ENCODE measurements at regions not wholly inside any gene's neighbourhood (a gene's known extent, or its start where the extent isn't known, plus 50 kb on each side); places are given as distances from the start of the nearest gene placed in this dataset.
"Not testable (repeated sequence)": the region's sequence is repeated elsewhere in the genome, so short reads cannot be mapped to it uniquely, and the experiment has no call there.

GRCh38 chrX:26597981-26598380 lies 382.0 kb downstream of the MAGEB5 start:
- DNase-seq (ENCODE audit: low spot score): no peak

- DNase-seq (ENCODE audit: low spot score): no peak
Measured at GRCh38 chrX:26590849-26591248, 374.9 kb downstream of the MAGEB5 start.

- DNase-seq (ENCODE audit: low spot score): no peak
Measured at GRCh38 chrX:26586570-26586969, 370.6 kb downstream of the MAGEB5 start.

GRCh38 chrX:26581091-26581490 lies 365.1 kb downstream of the MAGEB5 start:
- DNase-seq (ENCODE audit: low spot score): no peak

GRCh38 chrX:26580021-26580420 lies 364.1 kb downstream of the MAGEB5 start:
- DNase-seq (ENCODE audit: low spot score): no peak

- no peak for DNase-seq (ENCODE audit: low spot score)
Measured at GRCh38 chrX:26574234-26574633, 358.3 kb downstream of the MAGEB5 start.

- DNase-seq (ENCODE audit: low spot score): no peak
Measured at GRCh38 chrX:26562156-26562555, 346.2 kb downstream of the MAGEB5 start.

- DNase-seq (ENCODE audit: low spot score): no peak
Measured at GRCh38 chrX:26559855-26560254, 343.9 kb downstream of the MAGEB5 start.

GRCh38 chrX:26558719-26559386 lies 342.9 kb downstream of the MAGEB5 start:
- no peak for DNase-seq (ENCODE audit: low spot score)

- no peak for DNase-seq (ENCODE audit: low spot score)
Measured at GRCh38 chrX:26557691-26558321, 341.8 kb downstream of the MAGEB5 start.

GRCh38 chrX:26525768-26526167 lies 309.8 kb downstream of the MAGEB5 start:
- not testable (repeated sequence) for DNase-seq (ENCODE audit: low spot score)

- no peak for DNase-seq (ENCODE audit: low spot score)
Measured at GRCh38 chrX:26522501-26522900, 306.5 kb downstream of the MAGEB5 start.

GRCh38 chrX:26511589-26512363 lies 295.8 kb downstream of the MAGEB5 start:
- DNase-seq (ENCODE audit: low spot score): no peak

- DNase-seq (ENCODE audit: low spot score): no peak
Measured at GRCh38 chrX:26470941-26471340, 255.0 kb downstream of the MAGEB5 start.

- no peak for DNase-seq (ENCODE audit: low spot score)
Measured at GRCh38 chrX:26466387-26466786, 250.4 kb downstream of the MAGEB5 start.

- DNase-seq (ENCODE audit: low spot score): no peak
Measured at GRCh38 chrX:26445288-26445687, 229.3 kb downstream of the MAGEB5 start.

GRCh38 chrX:26444417-26444816 lies 228.4 kb downstream of the MAGEB5 start:
- DNase-seq (ENCODE audit: low spot score): not testable (repeated sequence)

GRCh38 chrX:26442340-26442739 lies 226.4 kb downstream of the MAGEB5 start:
- peak; percentile 4 for DNase-seq (ENCODE audit: low spot score)

- DNase-seq (ENCODE audit: low spot score): no peak
Measured at GRCh38 chrX:26414534-26414933, 198.6 kb downstream of the MAGEB5 start.

GRCh38 chrX:26411045-26411444 lies 195.1 kb downstream of the MAGEB5 start:
- DNase-seq (ENCODE audit: low spot score): no peak

GRCh38 chrX:26409636-26410035 lies 193.7 kb downstream of the MAGEB5 start:
- DNase-seq (ENCODE audit: low spot score): no peak

GRCh38 chrX:26387906-26388305 lies 171.9 kb downstream of the MAGEB5 start:
- no peak for DNase-seq (ENCODE audit: low spot score)

- DNase-seq (ENCODE audit: low spot score): no peak
Measured at GRCh38 chrX:26376037-26376708, 160.2 kb downstream of the MAGEB5 start.

Data from hepatic stellate cell (primary cell).